ENCODE measurements at regions not wholly inside any gene's neighbourhood (a gene's known extent, or its start where the extent isn't known, plus 50 kb on each side); places are given as distances from the start of the nearest gene placed in this dataset.

GRCh38 chr18:60292186-60292585, 80.4 kb downstream of the MC4R start:
- Histone ChIP-seq H3K4me2 (ENCODE audit: low read depth, low read length, poor library complexity, severe bottlenecking) (no peak overlapping the region), H3K9me2 (replicated peaks; ENCODE audit: low read depth, low read length) (no peaks in the 10 kb centered on the region), H3K27me3 (ENCODE audit: insufficient read depth, low read length, poor library complexity, severe bottlenecking) (no peaks in the 10 kb centered on the region), H4K20me1 (ENCODE audit: insufficient read depth, low read length, poor library complexity, severe bottlenecking) (no peaks in the 10 kb centered on the region), H3K36me3 (ENCODE audit: insufficient read depth, low read length) (no peaks in the 10 kb centered on the region), H3K4me3 (ENCODE audit: low read length, poor library complexity, severe bottlenecking) (no peak overlapping the region), H3K4me1 (ENCODE audit: insufficient read depth, low read length, poor library complexity, severe bottlenecking) (no peaks in the 10 kb centered on the region), H3K79me2 (ENCODE audit: insufficient read depth, low read length) (no peaks in the 10 kb centered on the region), H3K9me3 (ENCODE audit: insufficient read depth, low read depth, low read length) (no peaks in the 10 kb centered on the region), H3F3A (ENCODE audit: low read depth) (no peaks in the 10 kb centered on the region), H2AFZ (ENCODE audit: low read length) (no peak overlapping the region), H3K9ac (ENCODE audit: low read depth, low read length, poor library complexity, severe bottlenecking) (no peak overlapping the region)
- no peak for TF ChIP-seq CTCF (conservative IDR thresholded peaks at IDR 0.05; ENCODE audit: low read length)
- no peak for TF ChIP-seq EZH2phosphoT487 (IDR thresholded peaks at IDR 0.05; ENCODE audit: borderline replicate concordance)

- H3K4me2 ChIP-seq (ENCODE audit: low read depth, low read length, poor library complexity, severe bottlenecking): no peak overlapping the region
- H3K9ac ChIP-seq (ENCODE audit: low read depth, low read length, poor library complexity, severe bottlenecking): no peak overlapping the region
- H3K27me3 ChIP-seq (ENCODE audit: insufficient read depth, low read length, poor library complexity, severe bottlenecking): no peaks in the 10 kb centered on the region
- no peak overlapping the region for H3K4me3 ChIP-seq (ENCODE audit: low read length, poor library complexity, severe bottlenecking)
- H3K79me2 ChIP-seq (ENCODE audit: insufficient read depth, low read length): no peaks in the 10 kb centered on the region
- H3K36me3 ChIP-seq (ENCODE audit: insufficient read depth, low read length): no peaks in the 10 kb centered on the region
- H3F3A ChIP-seq (ENCODE audit: low read depth): no peaks in the 10 kb centered on the region
- H3K9me2 ChIP-seq (replicated peaks; ENCODE audit: low read depth, low read length): no peaks in the 10 kb centered on the region
- H2AFZ ChIP-seq (ENCODE audit: low read length): no peak overlapping the region
- TF ChIP-seq EZH2phosphoT487 (IDR thresholded peaks at IDR 0.05; ENCODE audit: borderline replicate concordance) (no peak), CTCF (conservative IDR thresholded peaks at IDR 0.05; ENCODE audit: low read length) (no peak)
- H4K20me1 ChIP-seq (ENCODE audit: insufficient read depth, low read length, poor library complexity, severe bottlenecking): no peaks in the 10 kb centered on the region
- no peaks in the 10 kb centered on the region for H3K4me1 ChIP-seq (ENCODE audit: insufficient read depth, low read length, poor library complexity, severe bottlenecking)
- H3K9me3 ChIP-seq (ENCODE audit: insufficient read depth, low read depth, low read length): no peaks in the 10 kb centered on the region
Observed at GRCh38 chr18:60279391-60279790, 93.2 kb downstream of the MC4R start.

GRCh38 chr18:60277855-60278480, 94.6 kb downstream of the MC4R start:
- Histone ChIP-seq H3K9me2 (replicated peaks; ENCODE audit: low read depth, low read length) (no peaks in the 10 kb centered on the region), H3K79me2 (ENCODE audit: insufficient read depth, low read length) (no peaks in the 10 kb centered on the region), H3K9ac (ENCODE audit: low read depth, low read length, poor library complexity, severe bottlenecking) (no peak overlapping the region), H3K36me3 (ENCODE audit: insufficient read depth, low read length) (no peaks in the 10 kb centered on the region), H3K4me3 (ENCODE audit: low read length, poor library complexity, severe bottlenecking) (no peak overlapping the region), H2AFZ (ENCODE audit: low read length) (no peak overlapping the region), H3F3A (ENCODE audit: low read depth) (no peaks in the 10 kb centered on the region), H3K4me1 (ENCODE audit: insufficient read depth, low read length, poor library complexity, severe bottlenecking) (peaks cover under 1% of the 10 kb centered on the region), H4K20me1 (ENCODE audit: insufficient read depth, low read length, poor library complexity, severe bottlenecking) (no peaks in the 10 kb centered on the region), H3K27me3 (ENCODE audit: insufficient read depth, low read length, poor library complexity, severe bottlenecking) (no peaks in the 10 kb centered on the region), H3K4me2 (ENCODE audit: low read depth, low read length, poor library complexity, severe bottlenecking) (no peak overlapping the region), H3K9me3 (ENCODE audit: insufficient read depth, low read depth, low read length) (no peaks in the 10 kb centered on the region)
- TF ChIP-seq EZH2phosphoT487 (IDR thresholded peaks at IDR 0.05; ENCODE audit: borderline replicate concordance): no peak
- TF ChIP-seq CTCF (conservative IDR thresholded peaks at IDR 0.05; ENCODE audit: low read length): no peak

Data from Loucy (cell line).